Neural progenitor cell (in vitro differentiated cells): ENCODE measurements at regions not wholly inside any gene's neighbourhood (a gene's known extent, or its start where the extent isn't known, plus 50 kb on each side); places are given as distances from the start of the nearest gene placed in this dataset.

Experiments
- DNase-seq: peaks from one replicate; pipeline ENCODE4 v3.0.0-alpha.2; 2016; ENCODE audit warnings: low spot score
- H2AFZ ChIP-seq: fragments of 200-600 bp; sonication (generic); replicated peaks from 2 replicates; pipeline ENCODE4 v1.6.1; 2016; ENCODE audit warnings: antibody characterized with exemption
- H3F3A ChIP-seq: fragments of 200-600 bp; sonication (generic); 2 replicates; pipeline ENCODE4 v1.6.1; 2016; ENCODE audit warnings: antibody characterized with exemption, low read depth
- H3K27ac ChIP-seq: fragments of 200-600 bp; sonication (generic); 2 replicates; pipeline ENCODE4 v1.5.1; 2016; ENCODE audit warnings: mild to moderate bottlenecking
- H3K27me3 ChIP-seq: fragments of 200-600 bp; sonication (generic); 2 replicates; pipeline ENCODE4 v1.6.1; 2016; ENCODE audit warnings: mild to moderate bottlenecking, moderate library complexity
- H3K36me3 ChIP-seq: fragments of 200-600 bp; sonication (generic); 2 replicates; pipeline ENCODE4 v1.5.1; 2016
- H3K4me1 ChIP-seq: fragments of 200-600 bp; sonication (generic); 2 replicates; pipeline ENCODE4 v1.6.1; 2016; ENCODE audit warnings: mixed run types
- H3K4me2 ChIP-seq: fragments of 200-600 bp; sonication (generic); 2 replicates; pipeline ENCODE4 v1.6.1; 2016
- H3K4me3 ChIP-seq: fragments of 200-600 bp; sonication (generic); 2 replicates; pipeline ENCODE4 v1.5.1; 2016
- H3K79me2 ChIP-seq: fragments of 200-600 bp; sonication (generic); 2 replicates; pipeline ENCODE4 v1.6.1; 2016; ENCODE audit warnings: low read depth
- H3K9ac ChIP-seq: fragments of 200-600 bp; sonication (generic); 2 replicates; pipeline ENCODE4 v1.6.1; 2016
- H3K9me3 ChIP-seq: fragments of 200-600 bp; sonication (generic); 2 replicates; pipeline ENCODE4 v1.5.1; 2016; ENCODE audit warnings: low read depth
- H4K20me1 ChIP-seq: fragments of 200-600 bp; sonication (generic); 2 replicates; pipeline ENCODE4 v1.6.1; 2016; ENCODE audit warnings: low read depth
- H3K27ac Mint-ChIP-seq: 3 replicates; pipeline ENCODE4 v1.8.0; 2021; ENCODE audit warnings: mixed read lengths
- H3K27me3 Mint-ChIP-seq: 2 replicates; pipeline ENCODE4 v1.8.0; 2022; ENCODE audit warnings: low read depth, mild to moderate bottlenecking, inconsistent platforms, moderate library complexity, mixed read lengths; ENCODE audit not compliant: insufficient read depth
- H3K36me3 Mint-ChIP-seq: 3 replicates; pipeline ENCODE4 v1.8.0; 2021; ENCODE audit warnings: mixed read lengths
- H3K4me1 Mint-ChIP-seq: 3 replicates; pipeline ENCODE4 v1.8.0; 2021; ENCODE audit warnings: mixed read lengths
- H3K4me3 Mint-ChIP-seq: 3 replicates; pipeline ENCODE4 v1.8.0; 2021; ENCODE audit warnings: mild to moderate bottlenecking, moderate library complexity, mixed read lengths
- H3K9me3 Mint-ChIP-seq: 3 replicates; pipeline ENCODE4 v1.8.0; 2020; ENCODE audit warnings: mixed read lengths
- EZH2 ChIP-seq: fragments of 200-600 bp; sonication (generic); IDR thresholded peaks from 2 replicates; pipeline ENCODE4 v1.6.1; 2017; ENCODE audit warnings: antibody characterized with exemption, mild to moderate bottlenecking, moderate library complexity
- EZH2phosphoT487 ChIP-seq: fragments of 200-600 bp; sonication (generic); IDR thresholded peaks from 2 replicates; pipeline ENCODE4 v1.6.1; 2017; ENCODE audit warnings: antibody characterized with exemption
- TF ChIP-seq, protein P1 (sequence below): fragments of 200-600 bp; sonication (generic); IDR thresholded peaks from 2 replicates; pipeline ENCODE4 v1.5.1; 2017; ENCODE audit warnings: antibody characterized with exemption, mild to moderate bottlenecking

DNA sequence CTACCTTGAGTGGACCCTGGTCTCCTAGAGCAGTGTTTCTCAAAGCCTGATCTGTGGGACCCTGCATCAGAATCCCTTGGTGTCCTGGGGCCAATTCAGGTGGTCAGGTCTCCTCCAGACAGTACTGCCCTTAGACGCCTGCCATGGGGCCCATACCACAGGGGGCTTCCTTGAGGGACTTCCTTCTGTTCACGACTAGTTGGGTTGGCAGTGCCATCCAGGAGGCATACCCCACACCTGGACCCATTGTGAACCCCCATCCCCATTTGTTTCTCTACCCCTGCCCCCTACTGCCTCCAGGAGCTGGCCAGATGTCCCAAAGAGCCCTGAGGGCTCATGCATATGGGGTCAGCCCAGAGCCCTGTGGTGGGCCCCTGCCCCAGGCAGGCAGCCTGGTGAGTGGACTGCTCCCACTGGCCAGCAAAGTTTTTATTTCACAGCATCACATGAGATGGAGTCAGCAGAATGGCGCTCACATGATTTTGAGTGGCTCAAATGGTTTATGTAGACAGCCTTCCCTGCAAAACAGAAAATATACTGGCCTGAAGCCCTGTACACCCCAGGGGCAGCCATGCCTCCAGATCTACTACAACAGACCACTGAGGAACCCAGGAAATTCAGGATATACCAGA, 259.9 kb upstream of the ZMIZ1 start:
- H3K36me3 ChIP-seq: no peaks in the 10 kb centered on the region
- Mint-ChIP-seq H3K4me3 (no peak overlapping the region), H3K4me1 (peaks cover 19% of the 10 kb centered on the region), H3K27ac (no peak overlapping the region), H3K27me3 (peaks cover 8% of the 10 kb centered on the region), H3K9me3 (no peaks in the 10 kb centered on the region), H3K36me3 (no peaks in the 10 kb centered on the region)
- H2AFZ ChIP-seq: no peak overlapping the region
- H3K4me3 ChIP-seq: no peak overlapping the region
- TF ChIP-seq EZH2 (no peak), EZH2phosphoT487 (no peak)
- TF ChIP-seq, protein P1, sequence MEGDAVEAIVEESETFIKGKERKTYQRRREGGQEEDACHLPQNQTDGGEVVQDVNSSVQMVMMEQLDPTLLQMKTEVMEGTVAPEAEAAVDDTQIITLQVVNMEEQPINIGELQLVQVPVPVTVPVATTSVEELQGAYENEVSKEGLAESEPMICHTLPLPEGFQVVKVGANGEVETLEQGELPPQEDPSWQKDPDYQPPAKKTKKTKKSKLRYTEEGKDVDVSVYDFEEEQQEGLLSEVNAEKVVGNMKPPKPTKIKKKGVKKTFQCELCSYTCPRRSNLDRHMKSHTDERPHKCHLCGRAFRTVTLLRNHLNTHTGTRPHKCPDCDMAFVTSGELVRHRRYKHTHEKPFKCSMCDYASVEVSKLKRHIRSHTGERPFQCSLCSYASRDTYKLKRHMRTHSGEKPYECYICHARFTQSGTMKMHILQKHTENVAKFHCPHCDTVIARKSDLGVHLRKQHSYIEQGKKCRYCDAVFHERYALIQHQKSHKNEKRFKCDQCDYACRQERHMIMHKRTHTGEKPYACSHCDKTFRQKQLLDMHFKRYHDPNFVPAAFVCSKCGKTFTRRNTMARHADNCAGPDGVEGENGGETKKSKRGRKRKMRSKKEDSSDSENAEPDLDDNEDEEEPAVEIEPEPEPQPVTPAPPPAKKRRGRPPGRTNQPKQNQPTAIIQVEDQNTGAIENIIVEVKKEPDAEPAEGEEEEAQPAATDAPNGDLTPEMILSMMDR: no peak
- peaks cover 10% of the 10 kb centered on the region for H3K4me1 ChIP-seq
- H3K27ac ChIP-seq: no peak overlapping the region
- no peak overlapping the region for H3K9ac ChIP-seq
- H3K79me2 ChIP-seq: no peaks in the 10 kb centered on the region
- H3F3A ChIP-seq: no peaks in the 10 kb centered on the region
- no peak overlapping the region for H3K4me2 ChIP-seq
- no peak for DNase-seq
- H4K20me1 ChIP-seq: no peaks in the 10 kb centered on the region
- no peaks in the 10 kb centered on the region for H3K9me3 ChIP-seq
- H3K27me3 ChIP-seq: no peaks in the 10 kb centered on the region

DNA sequence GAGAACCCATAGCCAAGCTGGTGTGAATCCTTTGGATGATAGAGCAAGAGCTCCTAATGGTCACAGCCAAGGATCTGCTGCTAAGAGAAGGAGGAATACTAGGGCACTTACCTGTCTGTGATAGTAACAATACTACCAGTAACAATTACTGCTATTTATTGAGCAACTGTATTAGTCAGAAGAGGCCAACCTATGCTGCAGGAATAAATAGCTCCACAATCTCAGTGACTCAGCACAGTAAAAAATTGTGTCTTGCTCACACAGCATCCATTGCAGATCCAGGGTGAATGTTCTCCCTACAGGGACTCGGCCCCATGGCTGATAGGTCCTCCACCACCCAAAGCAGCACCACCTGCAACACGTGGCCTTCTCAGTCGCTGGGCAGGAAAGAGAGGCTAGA, 257.6 kb upstream of the ZMIZ1 start:
- peaks cover 9% of the 10 kb centered on the region for H3K4me1 Mint-ChIP-seq
- no peaks in the 10 kb centered on the region for H3K9me3 ChIP-seq
- no peak overlapping the region for H2AFZ ChIP-seq
- no peak overlapping the region for H3K4me3 Mint-ChIP-seq
- no peak overlapping the region for H3K27ac Mint-ChIP-seq
- H3K9me3 Mint-ChIP-seq: no peaks in the 10 kb centered on the region
- H4K20me1 ChIP-seq: no peaks in the 10 kb centered on the region
- H3K36me3 Mint-ChIP-seq: no peaks in the 10 kb centered on the region
- no peaks in the 10 kb centered on the region for H3K79me2 ChIP-seq
- H3F3A ChIP-seq: no peaks in the 10 kb centered on the region
- no peak overlapping the region for H3K27ac ChIP-seq
- no peaks in the 10 kb centered on the region for H3K36me3 ChIP-seq
- TF ChIP-seq EZH2 (no peak), EZH2phosphoT487 (no peak)
- TF ChIP-seq, protein P1: no peak
- H3K4me2 ChIP-seq: no peak overlapping the region
- no peak for DNase-seq
- H3K4me1 ChIP-seq: peaks cover 10% of the 10 kb centered on the region
- H3K9ac ChIP-seq: no peak overlapping the region
- no peak overlapping the region for H3K4me3 ChIP-seq
- H3K27me3 Mint-ChIP-seq: peaks cover 6% of the 10 kb centered on the region
- no peaks in the 10 kb centered on the region for H3K27me3 ChIP-seq

DNA sequence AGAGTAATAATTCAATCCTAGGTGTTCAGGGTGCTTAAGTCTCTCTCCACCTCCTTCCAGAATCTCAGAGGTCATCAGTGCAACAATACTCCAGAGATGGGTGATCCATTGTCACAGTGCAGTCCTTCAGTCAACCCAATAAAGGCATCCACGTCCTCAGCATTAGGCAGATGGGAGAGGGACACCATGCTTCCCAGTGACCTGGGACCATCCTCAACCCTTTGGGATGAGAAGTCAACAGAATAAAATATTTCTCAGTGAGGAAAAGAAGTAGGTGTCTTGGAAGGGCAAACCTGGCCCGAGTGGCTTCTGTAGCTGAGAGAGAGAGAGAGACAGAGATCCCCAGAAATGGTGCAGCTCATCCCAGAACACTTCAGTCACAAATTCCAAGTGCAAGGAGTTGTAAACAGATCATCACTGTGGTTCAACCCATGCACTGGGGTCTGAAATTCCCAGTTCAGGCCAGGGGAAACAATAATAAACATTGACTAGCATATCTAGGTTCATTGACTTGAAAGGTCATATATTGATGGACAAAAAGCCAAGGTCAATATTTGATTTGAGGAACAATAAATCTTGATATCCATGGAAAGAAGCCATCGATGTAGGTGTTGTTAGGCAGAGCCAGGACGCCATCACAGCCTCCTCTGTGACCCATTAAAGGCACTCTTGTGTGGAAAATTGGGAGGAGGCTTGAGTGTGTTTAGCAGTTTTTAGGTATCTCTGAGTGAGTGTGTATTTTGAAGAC, 256.0 kb upstream of the ZMIZ1 start:
- no peak overlapping the region for H3K9ac ChIP-seq
- no peaks in the 10 kb centered on the region for H4K20me1 ChIP-seq
- Mint-ChIP-seq H3K27ac (no peak overlapping the region), H3K36me3 (no peaks in the 10 kb centered on the region), H3K4me3 (no peak overlapping the region), H3K27me3 (peaks cover 3% of the 10 kb centered on the region), H3K4me1 (peaks cover 12% of the 10 kb centered on the region), H3K9me3 (no peaks in the 10 kb centered on the region)
- no peaks in the 10 kb centered on the region for H3K27me3 ChIP-seq
- H3K4me2 ChIP-seq: no peak overlapping the region
- no peak for DNase-seq
- no peak for TF ChIP-seq EZH2phosphoT487
- TF ChIP-seq, protein P1: no peak
- no peak for TF ChIP-seq EZH2
- no peaks in the 10 kb centered on the region for H3F3A ChIP-seq
- H3K4me3 ChIP-seq: no peak overlapping the region
- H3K27ac ChIP-seq: no peak overlapping the region
- no peaks in the 10 kb centered on the region for H3K79me2 ChIP-seq
- no peaks in the 10 kb centered on the region for H3K36me3 ChIP-seq
- H2AFZ ChIP-seq: no peak overlapping the region
- peaks cover 16% of the 10 kb centered on the region for H3K4me1 ChIP-seq
- H3K9me3 ChIP-seq: no peaks in the 10 kb centered on the region
